Coronary artery (tissue), 2 donors: ENCODE measurements at regions not wholly inside any gene's neighbourhood (a gene's known extent, or its start where the extent isn't known, plus 50 kb on each side); places are given as distances from the start of the nearest gene placed in this dataset.

ENCODE experiments used
- DNase-seq: peaks from one replicate; pipeline ENCODE4 v3.0.0-alpha.2; 2017; ENCODE audit warnings: low spot score
- H3K27ac ChIP-seq, 2 donors: fragments of 200-600 bp; sonication (generic); one replicate each; pipeline ENCODE4 v1.5.1; 2016 to 2019
- H3K4me3 ChIP-seq: fragments of 200-600 bp; sonication (generic); 2 replicates; pipeline ENCODE4 v1.5.1; 2016; ENCODE audit warnings: mild to moderate bottlenecking, moderate library complexity
- CTCF ChIP-seq: fragments of 200-600 bp; sonication (generic); IDR thresholded peaks from one replicate; pipeline ENCODE4 v1.5.1; 2019; ENCODE audit warnings: antibody characterized with exemption

DNA sequence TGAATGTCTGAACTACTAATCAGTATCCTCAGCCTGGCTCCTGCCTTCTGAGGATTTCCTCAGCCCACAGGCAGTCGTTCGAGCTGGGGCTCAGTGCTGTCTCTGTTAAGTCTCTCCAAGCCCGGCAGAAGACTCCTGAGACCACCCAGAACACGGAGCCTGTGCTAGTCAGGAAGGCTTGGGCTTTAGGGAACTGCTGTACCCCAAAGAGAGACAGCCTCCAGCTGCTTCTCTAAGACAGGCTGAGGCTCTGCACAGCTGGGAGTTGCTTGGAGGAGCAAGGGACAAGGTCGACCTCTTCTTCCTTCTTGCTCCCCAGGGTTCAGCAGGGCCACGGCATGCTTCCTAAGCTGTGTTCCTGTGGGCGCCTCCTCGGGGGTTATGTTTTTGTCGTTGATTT, 283.4 kb upstream of the MYT1L start:
- DNase-seq: no peak
- H3K27ac ChIP-seq: no peak overlapping the region
- H3K4me3 ChIP-seq: no peak overlapping the region
- no peak for TF ChIP-seq CTCF

GRCh38 chr2:2613279-2614199, 282.5 kb upstream of the MYT1L start:
- TF ChIP-seq CTCF: no peak
- Histone ChIP-seq H3K4me3 (peak overlapping the region; percentile 68), H3K27ac (peak overlapping the region in 1 of 2 donors; percentile 21)
- peak; percentile 87 for DNase-seq

DNA sequence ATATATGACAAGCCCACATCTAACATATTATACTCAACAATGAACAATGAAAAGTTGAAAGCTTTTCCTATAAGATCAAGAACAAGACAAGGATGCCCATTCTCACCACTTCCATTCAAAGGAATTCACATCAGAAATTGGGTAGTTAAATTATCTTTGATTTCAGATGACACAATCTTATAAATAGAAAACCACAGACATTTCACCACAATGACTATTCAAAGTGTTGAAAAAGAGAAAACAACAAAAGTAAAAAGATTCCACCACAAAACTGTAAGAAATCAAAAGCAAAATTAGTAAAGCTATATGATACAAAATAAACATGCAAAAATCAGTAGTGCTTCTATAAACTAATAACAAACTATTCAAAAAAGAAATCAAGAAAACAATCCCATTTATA, 279.7 kb upstream of the MYT1L start:
- Histone ChIP-seq H3K27ac (no peak overlapping the region), H3K4me3 (no peak overlapping the region)
- no peak for TF ChIP-seq CTCF
- no peak for DNase-seq

DNA sequence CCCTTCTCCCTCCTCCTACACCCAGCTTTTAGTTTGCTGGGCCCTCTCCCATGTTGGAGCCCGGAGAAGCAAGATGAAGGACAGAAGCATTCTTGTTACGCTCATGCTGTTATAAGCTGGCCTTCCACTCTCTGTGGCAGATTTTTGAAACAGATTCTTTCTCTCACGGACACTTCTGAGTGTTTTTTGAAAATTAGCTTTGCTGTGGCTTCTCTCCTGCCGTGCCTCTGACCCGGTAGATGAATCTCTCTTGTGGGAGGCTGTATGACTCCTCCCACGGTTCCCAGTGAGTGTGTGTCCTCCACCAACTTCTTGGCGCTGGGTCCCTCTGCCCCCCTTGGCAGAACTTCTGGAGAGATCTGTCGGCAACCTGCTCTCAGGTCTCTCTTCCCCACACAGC, 269.3 kb upstream of the MYT1L start:
- TF ChIP-seq CTCF: no peak
- no peak overlapping the region for H3K27ac ChIP-seq
- no peak overlapping the region for H3K4me3 ChIP-seq
- DNase-seq: peak; percentile 21

DNA sequence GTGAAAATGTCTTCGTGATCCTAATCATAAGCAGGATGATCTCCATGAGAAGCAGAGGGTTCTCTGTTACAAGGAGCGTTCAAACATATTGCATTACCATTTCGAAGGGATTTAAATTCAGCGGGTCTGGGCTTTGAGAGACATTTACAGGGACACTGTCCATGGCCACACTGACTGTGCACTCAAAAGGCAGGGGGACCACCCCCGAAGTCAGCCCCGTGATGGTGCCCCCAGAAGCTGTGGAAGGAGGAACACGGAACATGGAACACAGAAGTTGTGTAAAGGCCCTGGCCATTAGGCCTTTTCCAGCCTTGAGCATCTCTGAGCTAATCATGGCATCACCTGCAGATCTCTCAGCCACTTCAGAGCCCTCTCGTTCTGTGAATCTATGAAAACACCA, 268.4 kb upstream of the MYT1L start:
- Histone ChIP-seq H3K27ac (no peak overlapping the region), H3K4me3 (no peak overlapping the region)
- no peak for TF ChIP-seq CTCF
- peak; percentile 22 for DNase-seq

GRCh38 chr2:2597712-2598111, 266.6 kb upstream of the MYT1L start:
- no peak for TF ChIP-seq CTCF
- H3K27ac ChIP-seq: no peak overlapping the region
- DNase-seq: no peak
- no peak overlapping the region for H3K4me3 ChIP-seq

- H3K4me3 ChIP-seq: no peak overlapping the region
- TF ChIP-seq CTCF: no peak
- H3K27ac ChIP-seq: no peak overlapping the region
- peak; percentile 41 for DNase-seq
Measured at GRCh38 chr2:2591542-2591940, 260.5 kb upstream of the MYT1L start.
